ENCODE measurements at regions not wholly inside any gene's neighbourhood (a gene's known extent, or its start where the extent isn't known, plus 50 kb on each side); places are given as distances from the start of the nearest gene placed in this dataset.

- no peak overlapping the region for H4K5ac ChIP-seq (ENCODE audit: insufficient read length, low read depth, low read length)
- no peaks in the 10 kb centered on the region for H3K27me3 Mint-ChIP-seq (ENCODE audit: low read depth)
- no peak overlapping the region for H3T11ph ChIP-seq (ENCODE audit: low read length)
Observed at GRCh38 chr2:145980318-145980717, 1460.4 kb upstream of the ZEB2 start.

More at GRCh38 chr2:145980318-145980717, 1460.4 kb upstream of the ZEB2 start:
- Histone ChIP-seq H2BK15ac (ENCODE audit: low read depth, low read length) (no peak overlapping the region), H2BK20ac (ENCODE audit: low read depth, low read length, poor library complexity, severe bottlenecking) (no peak overlapping the region), H3K4me2 (ENCODE audit: insufficient read depth, insufficient read length, low read length) (no peak overlapping the region), H4K91ac (ENCODE audit: insufficient read length, low read depth, low read length) (no peak overlapping the region), H2AK5ac (ENCODE audit: insufficient read length, low read length) (no peak overlapping the region), H3K79me1 (ENCODE audit: insufficient read depth, low read depth, low read length, poor library complexity, severe bottlenecking) (no peaks in the 10 kb centered on the region), H2AFZ (ENCODE audit: low read length) (no peak overlapping the region), H3K23me2 (ENCODE audit: insufficient read length, low read depth, low read length, poor library complexity, severe bottlenecking) (no peaks in the 10 kb centered on the region), H3K9ac (ENCODE audit: extremely low read depth, insufficient read length, low read length) (no peak overlapping the region), H3K56ac (ENCODE audit: insufficient read length, low read depth, low read length) (no peak overlapping the region), H3K9me3 (ENCODE audit: control insufficient read depth, low read depth, low read length) (no peaks in the 10 kb centered on the region), H4K8ac (replicated peaks; ENCODE audit: insufficient read length, low read depth, low read length) (no peak overlapping the region), H3K4ac (ENCODE audit: low read depth, low read length) (no peak overlapping the region), H3K18ac (ENCODE audit: insufficient read length, low read depth, low read length) (no peak overlapping the region), H2BK12ac (ENCODE audit: insufficient read length, low read depth, low read length) (no peak overlapping the region), H2BK120ac (ENCODE audit: low read depth, low read length, poor library complexity, severe bottlenecking) (no peak overlapping the region), H4K20me1 (ENCODE audit: control insufficient read depth, insufficient read depth, insufficient read length) (no peaks in the 10 kb centered on the region), H3K79me2 (ENCODE audit: insufficient read depth, low read length) (no peaks in the 10 kb centered on the region), H3K27ac (ENCODE audit: insufficient read length, low read depth, low read length) (no peak overlapping the region), H3K14ac (ENCODE audit: insufficient read depth, low read length) (no peak overlapping the region), H3K23ac (ENCODE audit: insufficient read length, low read depth, low read length) (no peak overlapping the region), H3K27me3 (ENCODE audit: insufficient read depth, low read length) (no peaks in the 10 kb centered on the region), H3K4me1 (ENCODE audit: insufficient read depth, low read length) (no peaks in the 10 kb centered on the region), H2BK5ac (ENCODE audit: insufficient read length, low read length) (no peak overlapping the region)
- no peak overlapping the region for H3K27ac Mint-ChIP-seq
- no peak for DNase-seq
- no peaks in the 10 kb centered on the region for H3K4me1 Mint-ChIP-seq
- WGBS (ENCODE audit: extremely low coverage, insufficient read length, low lambda C conversion rate) = no CpG with 5 or more reads among the region's 2 CpGs
- TF ChIP-seq CTCF (conservative IDR thresholded peaks at IDR 0.05) = no peak
- no peaks in the 10 kb centered on the region for H3K36me3 Mint-ChIP-seq (ENCODE audit: insufficient read depth in 1 of 3, low read depth in 3 of 3)
- no peaks in the 10 kb centered on the region for H3K9me3 Mint-ChIP-seq
- H3K4me3 Mint-ChIP-seq = no peak overlapping the region
